ENCODE measurements at regions not wholly inside any gene's neighbourhood (a gene's known extent, or its start where the extent isn't known, plus 50 kb on each side); places are given as distances from the start of the nearest gene placed in this dataset.

GRCh38 chr3:70806556-70806955 is 494.1 kb upstream of the MDFIC2 start:
- no peaks in the 10 kb centered on the region for H3K9me3 Mint-ChIP-seq
- no peak overlapping the region for H3K27ac Mint-ChIP-seq
- no peaks in the 10 kb centered on the region for H3K36me3 Mint-ChIP-seq (ENCODE audit: low read depth)
- H3K27me3 Mint-ChIP-seq (ENCODE audit: low read depth) = peaks cover 33% of the 10 kb centered on the region
- no peak overlapping the region for H3K4me3 Mint-ChIP-seq (ENCODE audit: low read depth)
- intact Hi-C loops (cut with micrococcal nuclease) = no loop called here
- DNase-seq (ENCODE audit: low spot score) = no peak
- H3K4me1 Mint-ChIP-seq (ENCODE audit: low read depth) = peaks cover 15% of the 10 kb centered on the region

- Mint-ChIP-seq H3K36me3 (ENCODE audit: low read depth) (no peaks in the 10 kb centered on the region), H3K9me3 (no peaks in the 10 kb centered on the region), H3K4me1 (ENCODE audit: low read depth) (peaks cover 15% of the 10 kb centered on the region), H3K4me3 (ENCODE audit: low read depth) (no peak overlapping the region), H3K27me3 (ENCODE audit: low read depth) (peaks cover 32% of the 10 kb centered on the region), H3K27ac (no peak overlapping the region)
- no peak for DNase-seq (ENCODE audit: low spot score)
- intact Hi-C loops (cut with micrococcal nuclease) = no loop called here
Measured at GRCh38 chr3:70806021-70806420, 493.6 kb upstream of the MDFIC2 start.

- H3K4me1 Mint-ChIP-seq (ENCODE audit: low read depth) = peaks cover 15% of the 10 kb centered on the region
- intact Hi-C loops (cut with micrococcal nuclease) = no loop called here
Measured at GRCh38 chr3:70805061-70805889, 492.8 kb upstream of the MDFIC2 start.

DNA sequence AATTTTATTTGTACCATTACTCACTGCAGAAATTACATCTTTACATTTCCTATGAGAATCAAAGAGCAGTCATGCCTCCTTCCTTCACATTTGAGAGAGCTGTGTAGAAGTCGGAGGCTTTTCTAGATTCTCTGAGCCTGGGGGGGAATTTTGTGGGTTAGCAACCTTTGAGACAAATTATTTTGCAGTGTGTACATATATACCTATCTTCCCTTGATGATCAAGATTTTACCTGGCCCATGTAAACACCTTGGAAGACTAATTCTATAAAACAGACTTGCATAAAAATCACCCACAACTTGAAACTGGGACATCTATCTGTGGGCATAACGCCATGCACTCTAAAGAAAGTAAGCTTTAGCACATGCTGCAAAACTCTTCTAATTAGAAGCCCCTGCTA is 491.5 kb upstream of the MDFIC2 start:
- no peak overlapping the region for H3K27ac Mint-ChIP-seq
- intact Hi-C loops (cut with micrococcal nuclease) = no loop called here
- peaks cover 41% of the 10 kb centered on the region for H3K27me3 Mint-ChIP-seq (ENCODE audit: low read depth)
- no peaks in the 10 kb centered on the region for H3K9me3 Mint-ChIP-seq
- H3K4me3 Mint-ChIP-seq (ENCODE audit: low read depth) = no peak overlapping the region
- no peaks in the 10 kb centered on the region for H3K36me3 Mint-ChIP-seq (ENCODE audit: low read depth)
- DNase-seq (ENCODE audit: low spot score) = no peak
- H3K4me1 Mint-ChIP-seq (ENCODE audit: low read depth) = peaks cover 15% of the 10 kb centered on the region

More at GRCh38 chr3:70805061-70805889, 492.8 kb upstream of the MDFIC2 start:
- Mint-ChIP-seq H3K4me3 (ENCODE audit: low read depth) (no peak overlapping the region), H3K27me3 (ENCODE audit: low read depth) (peaks cover 40% of the 10 kb centered on the region), H3K36me3 (ENCODE audit: low read depth) (no peaks in the 10 kb centered on the region), H3K9me3 (no peaks in the 10 kb centered on the region), H3K27ac (no peak overlapping the region)
- no peak for DNase-seq (ENCODE audit: low spot score)

DNA sequence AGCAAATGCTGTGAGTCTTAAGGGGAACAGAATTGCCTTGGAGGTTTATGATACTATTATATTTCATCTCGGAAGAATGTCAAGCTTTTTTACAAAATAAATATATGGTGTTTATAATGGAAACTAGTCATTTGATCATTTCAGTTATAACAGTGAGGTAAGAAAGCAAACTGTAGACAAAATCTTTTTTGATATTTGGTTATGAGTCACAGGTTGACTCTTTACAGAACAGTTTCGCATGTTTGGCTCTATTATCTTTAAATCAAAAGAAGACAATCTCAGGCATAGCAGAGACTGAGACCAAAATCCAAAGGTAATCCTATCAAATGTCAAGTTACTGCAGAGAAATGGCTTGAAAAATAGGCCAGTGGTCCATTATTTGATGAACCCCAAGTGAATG is 490.9 kb upstream of the MDFIC2 start:
- no peak for DNase-seq (ENCODE audit: low spot score)
- intact Hi-C loops (cut with micrococcal nuclease) = no loop called here
- Mint-ChIP-seq H3K9me3 (no peaks in the 10 kb centered on the region), H3K4me3 (ENCODE audit: low read depth) (no peak overlapping the region), H3K27ac (no peak overlapping the region), H3K4me1 (ENCODE audit: low read depth) (peaks cover 15% of the 10 kb centered on the region), H3K27me3 (ENCODE audit: low read depth) (peaks cover 44% of the 10 kb centered on the region), H3K36me3 (ENCODE audit: low read depth) (no peaks in the 10 kb centered on the region)

DNA sequence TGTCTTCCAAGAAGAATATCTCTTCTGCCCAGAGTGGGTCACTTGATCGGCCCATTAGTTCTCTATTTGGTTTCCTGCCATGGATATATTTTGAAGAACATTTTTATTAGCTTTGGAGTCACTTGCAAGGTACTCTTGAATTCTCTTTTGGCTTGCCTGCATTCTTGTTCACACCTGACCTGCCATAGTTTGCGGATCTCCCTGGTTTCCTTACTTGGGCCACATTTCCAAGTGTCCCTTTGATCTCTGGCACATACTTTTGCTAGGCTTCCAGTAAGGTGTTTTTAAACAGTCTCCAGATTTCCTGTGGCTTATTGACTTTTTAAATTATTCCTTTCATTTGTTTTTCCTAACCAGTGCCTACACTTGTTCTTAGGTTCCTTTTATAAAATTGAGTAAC is 488.5 kb upstream of the MDFIC2 start:
- no peaks in the 10 kb centered on the region for H3K36me3 Mint-ChIP-seq (ENCODE audit: low read depth)
- no peak overlapping the region for H3K27ac Mint-ChIP-seq
- H3K9me3 Mint-ChIP-seq = no peaks in the 10 kb centered on the region
- DNase-seq (ENCODE audit: low spot score) = no peak
- peaks cover 40% of the 10 kb centered on the region for H3K27me3 Mint-ChIP-seq (ENCODE audit: low read depth)
- H3K4me1 Mint-ChIP-seq (ENCODE audit: low read depth) = peaks cover 15% of the 10 kb centered on the region
- H3K4me3 Mint-ChIP-seq (ENCODE audit: low read depth) = no peak overlapping the region
- intact Hi-C loops (cut with micrococcal nuclease) = no loop called here

DNA sequence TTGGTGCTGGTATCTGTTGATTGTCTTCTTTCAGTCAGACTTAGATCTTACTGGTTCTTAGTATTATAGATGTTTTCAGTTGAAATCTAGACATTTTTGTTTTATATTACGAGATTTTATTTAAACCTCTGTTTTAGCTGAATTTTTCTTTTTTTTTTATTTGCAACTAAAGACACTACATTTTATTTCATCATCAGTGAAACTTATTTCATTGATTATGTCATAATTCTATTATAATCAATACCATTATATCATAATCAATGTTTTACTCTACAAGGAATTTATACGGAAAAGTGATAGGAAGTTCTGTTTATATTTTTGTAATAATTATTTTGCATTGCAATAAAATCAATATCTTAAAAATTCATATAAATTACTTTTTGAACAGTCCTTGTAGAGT is 477.4 kb upstream of the MDFIC2 start:
- H3K36me3 Mint-ChIP-seq (ENCODE audit: low read depth) = no peaks in the 10 kb centered on the region
- no peaks in the 10 kb centered on the region for H3K9me3 Mint-ChIP-seq
- no peak overlapping the region for H3K4me3 Mint-ChIP-seq (ENCODE audit: low read depth)
- H3K27ac Mint-ChIP-seq = no peak overlapping the region
- DNase-seq (ENCODE audit: low spot score) = no peak
- peaks cover 24% of the 10 kb centered on the region for H3K27me3 Mint-ChIP-seq (ENCODE audit: low read depth)
- H3K4me1 Mint-ChIP-seq (ENCODE audit: low read depth) = no peaks in the 10 kb centered on the region
- intact Hi-C loops (cut with micrococcal nuclease) = no loop called here

GRCh38 chr3:70780790-70781189 is 468.4 kb upstream of the MDFIC2 start:
- Mint-ChIP-seq H3K27ac (no peak overlapping the region), H3K4me3 (ENCODE audit: low read depth) (no peak overlapping the region), H3K4me1 (ENCODE audit: low read depth) (no peaks in the 10 kb centered on the region)

GRCh38 chr3:70779296-70779695 is 466.9 kb upstream of the MDFIC2 start:
- peaks cover 26% of the 10 kb centered on the region for H3K27me3 Mint-ChIP-seq (ENCODE audit: low read depth)
- no peaks in the 10 kb centered on the region for H3K36me3 Mint-ChIP-seq (ENCODE audit: low read depth)
- no peak overlapping the region for H3K27ac Mint-ChIP-seq
- no peaks in the 10 kb centered on the region for H3K4me1 Mint-ChIP-seq (ENCODE audit: low read depth)
- H3K9me3 Mint-ChIP-seq = no peaks in the 10 kb centered on the region
- H3K4me3 Mint-ChIP-seq (ENCODE audit: low read depth) = no peak overlapping the region
- intact Hi-C loops (cut with micrococcal nuclease) = no loop called here
- no peak for DNase-seq (ENCODE audit: low spot score)

More at GRCh38 chr3:70780790-70781189, 468.4 kb upstream of the MDFIC2 start:
- peaks cover 21% of the 10 kb centered on the region for H3K27me3 Mint-ChIP-seq (ENCODE audit: low read depth)
- no peaks in the 10 kb centered on the region for H3K36me3 Mint-ChIP-seq (ENCODE audit: low read depth)
- intact Hi-C loops (cut with micrococcal nuclease) = no loop called here
- DNase-seq (ENCODE audit: low spot score) = no peak
- H3K9me3 Mint-ChIP-seq = no peaks in the 10 kb centered on the region

DNA sequence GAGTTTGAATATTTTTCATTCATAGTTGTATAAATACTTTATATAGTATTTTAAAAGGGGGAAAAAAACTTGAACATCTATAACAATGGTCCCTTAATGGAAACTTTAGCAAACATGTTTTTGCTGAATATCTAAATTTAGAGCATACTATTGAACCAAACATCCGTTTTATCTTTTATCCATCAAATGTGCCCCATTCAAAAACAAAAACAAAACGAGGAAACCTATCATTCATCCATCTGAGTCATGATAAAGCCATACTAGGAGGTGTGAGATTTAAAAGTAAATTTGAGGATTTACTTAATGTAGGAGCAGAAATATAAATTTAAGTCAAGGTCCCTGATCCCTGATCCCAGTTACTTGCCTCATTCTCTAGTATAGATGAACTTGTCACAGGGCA is 463.6 kb upstream of the MDFIC2 start:
- intact Hi-C loops (cut with micrococcal nuclease) = no loop called here
- Mint-ChIP-seq H3K9me3 (no peaks in the 10 kb centered on the region), H3K4me3 (ENCODE audit: low read depth) (no peak overlapping the region), H3K36me3 (ENCODE audit: low read depth) (no peaks in the 10 kb centered on the region), H3K4me1 (ENCODE audit: low read depth) (peaks cover 4% of the 10 kb centered on the region), H3K27ac (no peak overlapping the region), H3K27me3 (ENCODE audit: low read depth) (peaks cover 33% of the 10 kb centered on the region)
- DNase-seq (ENCODE audit: low spot score) = no peak

- Mint-ChIP-seq H3K9me3 (no peaks in the 10 kb centered on the region), H3K4me1 (ENCODE audit: low read depth) (peaks cover 4% of the 10 kb centered on the region), H3K27ac (no peak overlapping the region), H3K27me3 (ENCODE audit: low read depth) (peaks cover 42% of the 10 kb centered on the region), H3K36me3 (ENCODE audit: low read depth) (no peaks in the 10 kb centered on the region), H3K4me3 (ENCODE audit: low read depth) (no peak overlapping the region)
- intact Hi-C loops (cut with micrococcal nuclease) = no loop called here
- no peak for DNase-seq (ENCODE audit: low spot score)
Measured at GRCh38 chr3:70775257-70775656, 462.8 kb upstream of the MDFIC2 start.

DNA sequence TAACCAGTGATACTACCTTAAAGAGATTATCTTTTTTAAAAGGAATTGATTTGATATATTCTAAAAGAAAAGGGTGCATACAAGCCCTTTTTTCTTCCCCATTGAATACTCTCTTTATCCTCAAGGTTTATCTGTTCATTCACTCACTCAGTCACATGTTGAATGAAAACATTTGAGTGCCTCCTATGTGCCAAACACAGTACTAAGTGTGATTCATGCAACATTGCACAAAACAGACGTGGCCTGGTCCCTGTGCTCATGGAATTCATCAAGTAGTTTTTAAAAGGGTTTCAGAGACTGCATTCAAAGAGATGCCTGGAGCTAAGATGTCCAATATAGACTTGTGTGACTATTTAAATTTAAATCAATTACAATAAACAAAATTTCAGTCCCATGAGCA is 462.2 kb upstream of the MDFIC2 start:
- Mint-ChIP-seq H3K27ac (no peak overlapping the region), H3K36me3 (ENCODE audit: low read depth) (no peaks in the 10 kb centered on the region), H3K9me3 (no peaks in the 10 kb centered on the region), H3K4me1 (ENCODE audit: low read depth) (peaks cover 4% of the 10 kb centered on the region), H3K4me3 (ENCODE audit: low read depth) (no peak overlapping the region), H3K27me3 (ENCODE audit: low read depth) (peaks cover 45% of the 10 kb centered on the region)
- no peak for DNase-seq (ENCODE audit: low spot score)
- intact Hi-C loops (cut with micrococcal nuclease) = no loop called here

DNA sequence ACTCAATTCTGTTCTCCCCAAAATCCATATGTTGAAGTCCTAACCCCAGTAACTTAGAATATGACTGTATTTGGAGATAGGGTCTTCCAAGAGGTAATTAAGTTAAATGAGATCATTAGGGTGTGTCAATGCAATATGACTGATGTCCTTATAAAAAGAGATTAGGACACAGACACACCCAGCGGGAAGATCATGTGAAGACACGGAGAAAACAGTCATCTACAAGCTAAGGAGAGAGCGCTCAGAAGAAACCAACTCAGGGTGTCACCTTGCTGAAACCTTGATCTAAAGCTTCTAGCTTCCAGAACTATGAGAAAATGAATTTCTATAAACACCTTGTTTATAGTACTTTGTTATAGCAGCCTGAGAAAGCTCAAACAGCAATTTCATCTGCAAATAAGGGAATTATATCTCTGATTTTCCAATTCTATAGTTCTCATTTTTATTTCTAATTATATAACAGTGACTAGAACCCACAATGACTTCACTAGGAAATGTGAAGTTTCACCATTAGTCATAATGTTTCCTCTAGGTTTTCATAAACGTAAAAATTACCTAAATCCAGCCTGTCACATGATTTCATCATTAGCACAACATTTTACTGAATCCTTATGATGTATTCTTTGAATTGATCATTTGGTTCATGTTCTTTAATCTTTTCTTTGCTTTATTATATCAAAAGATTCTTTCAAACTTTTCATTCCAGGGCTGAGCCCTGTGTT is 459.1 kb upstream of the MDFIC2 start:
- intact Hi-C loops (cut with micrococcal nuclease) = loop anchor here (2.0 kb wide), 1 partner anchor 85 kb away; no protein-coding TSS in a partner anchor
- Mint-ChIP-seq H3K27ac (no peak overlapping the region), H3K4me3 (ENCODE audit: low read depth) (no peak overlapping the region), H3K4me1 (ENCODE audit: low read depth) (peaks cover 4% of the 10 kb centered on the region), H3K9me3 (no peaks in the 10 kb centered on the region), H3K27me3 (ENCODE audit: low read depth) (peaks cover 52% of the 10 kb centered on the region), H3K36me3 (ENCODE audit: low read depth) (no peaks in the 10 kb centered on the region)
- no peak for DNase-seq (ENCODE audit: low spot score)
